ENCODE measurements at regions not wholly inside any gene's neighbourhood (a gene's known extent, or its start where the extent isn't known, plus 50 kb on each side); places are given as distances from the start of the nearest gene placed in this dataset.

DNA sequence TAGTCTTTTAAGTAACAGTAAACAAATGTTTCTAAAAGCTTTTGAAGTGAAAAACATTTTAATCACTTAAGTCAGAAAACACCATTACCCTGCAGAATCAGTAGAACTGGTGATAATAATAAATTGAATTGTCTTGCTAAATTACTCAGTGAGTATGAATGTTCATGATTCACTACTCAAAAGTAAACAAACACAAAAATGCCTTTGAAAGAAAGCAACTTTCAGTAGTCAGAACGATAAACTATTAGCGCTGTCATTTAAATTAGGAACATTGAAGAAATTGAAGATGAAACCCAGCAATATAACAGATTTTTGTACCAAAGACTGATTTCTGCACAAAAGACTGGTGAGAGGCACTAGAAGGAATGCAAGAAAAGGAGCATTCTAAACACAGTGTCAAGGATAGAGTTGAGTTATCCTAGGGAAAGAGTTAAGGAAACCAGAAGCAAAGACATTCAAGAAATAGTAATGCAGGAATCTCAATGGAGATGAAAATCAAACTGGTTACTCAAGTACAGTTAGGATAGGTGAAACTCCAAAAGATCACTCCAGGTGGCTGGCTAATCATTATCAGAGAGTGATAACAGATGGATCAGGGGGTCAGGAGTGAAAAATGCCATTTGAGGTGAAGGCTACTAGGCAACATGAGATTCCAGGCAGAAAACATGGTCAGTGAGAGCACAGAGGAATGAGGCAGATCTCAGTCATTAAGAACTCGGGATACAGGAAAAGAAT is 77.4 kb upstream of the ALG10 start:
- Histone ChIP-seq H2AFZ (ENCODE audit: low read length) (no peak overlapping the region), H3K27ac (ENCODE audit: extremely low read length, insufficient read depth, low read length) (peak overlapping the region; percentile 47), H3K27me3 (ENCODE audit: control insufficient read depth in 1 of 2, insufficient read depth in 2 of 2, low read length in 2 of 2) (no peaks in the 10 kb centered on the region), H3K4me1 (ENCODE audit: insufficient read depth, low read length) (no peaks in the 10 kb centered on the region), H3K79me2 (ENCODE audit: insufficient read depth, low read length) (no peaks in the 10 kb centered on the region), H3K36me3 (replicated peaks in 1 of 2; ENCODE audit: control insufficient read depth in 1 of 2, insufficient read depth in 2 of 2, low read length in 2 of 2) (no peaks in the 10 kb centered on the region), H3K9me3 (ENCODE audit: low read length) (peaks cover 19% of the 10 kb centered on the region), H3K4me2 (ENCODE audit: low read depth, low read length) (no peak overlapping the region), H3K4me3 (replicated peaks in 1 of 3; ENCODE audit: insufficient read depth in 1 of 3, low read depth in 2 of 3, low read length in 3 of 3) (no peak overlapping the region), H4K20me1 (ENCODE audit: insufficient read depth, low read length) (no peaks in the 10 kb centered on the region), H3K9ac (ENCODE audit: insufficient read depth, low read depth, low read length) (no peak overlapping the region)
- POLR2A ChIA-PET = no interaction called here
- no TSS peak for BruUV-seq (replicated peaks)
- TF ChIP-seq, protein P1, sequence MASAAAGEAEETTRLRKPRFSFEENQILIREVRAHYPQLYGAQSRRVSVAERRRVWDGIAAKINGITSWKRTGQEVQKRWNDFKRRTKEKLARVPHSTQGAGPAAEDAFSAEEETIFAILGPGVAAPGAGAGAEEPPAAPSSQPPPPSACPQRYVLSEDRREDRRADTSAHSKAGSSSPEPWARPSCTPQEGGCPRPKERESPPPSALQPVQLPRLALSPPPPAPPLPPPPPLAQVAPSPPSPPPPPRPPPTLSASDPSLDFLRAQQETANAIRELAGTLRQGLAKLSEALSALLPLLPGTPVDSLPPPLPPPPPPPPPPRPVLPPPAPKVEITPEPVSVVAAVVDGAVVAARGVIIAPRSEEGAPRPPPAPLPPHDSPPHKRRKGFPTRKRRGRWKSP (CRISPR knock-in tag; IDR thresholded peaks at IDR 0.05) = no peak
- no peak for TF ChIP-seq BORCS8-MEF2B (CRISPR knock-in tag; IDR thresholded peaks at IDR 0.05)
- TF ChIP-seq, protein P2, sequence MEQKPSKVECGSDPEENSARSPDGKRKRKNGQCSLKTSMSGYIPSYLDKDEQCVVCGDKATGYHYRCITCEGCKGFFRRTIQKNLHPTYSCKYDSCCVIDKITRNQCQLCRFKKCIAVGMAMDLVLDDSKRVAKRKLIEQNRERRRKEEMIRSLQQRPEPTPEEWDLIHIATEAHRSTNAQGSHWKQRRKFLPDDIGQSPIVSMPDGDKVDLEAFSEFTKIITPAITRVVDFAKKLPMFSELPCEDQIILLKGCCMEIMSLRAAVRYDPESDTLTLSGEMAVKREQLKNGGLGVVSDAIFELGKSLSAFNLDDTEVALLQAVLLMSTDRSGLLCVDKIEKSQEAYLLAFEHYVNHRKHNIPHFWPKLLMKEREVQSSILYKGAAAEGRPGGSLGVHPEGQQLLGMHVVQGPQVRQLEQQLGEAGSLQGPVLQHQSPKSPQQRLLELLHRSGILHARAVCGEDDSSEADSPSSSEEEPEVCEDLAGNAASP (CRISPR knock-in tag; IDR thresholded peaks at IDR 0.05; ENCODE audit: borderline replicate concordance) = peak; percentile 88; the same call in 1 of the 2 replicates
- TF ChIP-seq, protein P3, sequence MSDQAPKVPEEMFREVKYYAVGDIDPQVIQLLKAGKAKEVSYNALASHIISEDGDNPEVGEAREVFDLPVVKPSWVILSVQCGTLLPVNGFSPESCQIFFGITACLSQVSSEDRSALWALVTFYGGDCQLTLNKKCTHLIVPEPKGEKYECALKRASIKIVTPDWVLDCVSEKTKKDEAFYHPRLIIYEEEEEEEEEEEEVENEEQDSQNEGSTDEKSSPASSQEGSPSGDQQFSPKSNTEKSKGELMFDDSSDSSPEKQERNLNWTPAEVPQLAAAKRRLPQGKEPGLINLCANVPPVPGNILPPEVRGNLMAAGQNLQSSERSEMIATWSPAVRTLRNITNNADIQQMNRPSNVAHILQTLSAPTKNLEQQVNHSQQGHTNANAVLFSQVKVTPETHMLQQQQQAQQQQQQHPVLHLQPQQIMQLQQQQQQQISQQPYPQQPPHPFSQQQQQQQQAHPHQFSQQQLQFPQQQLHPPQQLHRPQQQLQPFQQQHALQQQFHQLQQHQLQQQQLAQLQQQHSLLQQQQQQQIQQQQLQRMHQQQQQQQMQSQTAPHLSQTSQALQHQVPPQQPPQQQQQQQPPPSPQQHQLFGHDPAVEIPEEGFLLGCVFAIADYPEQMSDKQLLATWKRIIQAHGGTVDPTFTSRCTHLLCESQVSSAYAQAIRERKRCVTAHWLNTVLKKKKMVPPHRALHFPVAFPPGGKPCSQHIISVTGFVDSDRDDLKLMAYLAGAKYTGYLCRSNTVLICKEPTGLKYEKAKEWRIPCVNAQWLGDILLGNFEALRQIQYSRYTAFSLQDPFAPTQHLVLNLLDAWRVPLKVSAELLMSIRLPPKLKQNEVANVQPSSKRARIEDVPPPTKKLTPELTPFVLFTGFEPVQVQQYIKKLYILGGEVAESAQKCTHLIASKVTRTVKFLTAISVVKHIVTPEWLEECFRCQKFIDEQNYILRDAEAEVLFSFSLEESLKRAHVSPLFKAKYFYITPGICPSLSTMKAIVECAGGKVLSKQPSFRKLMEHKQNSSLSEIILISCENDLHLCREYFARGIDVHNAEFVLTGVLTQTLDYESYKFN (CRISPR knock-in tag; conservative IDR thresholded peaks at IDR 0.05) = peak; percentile 25; the same call in 1 of the 2 replicates
- peak; percentile 32; the same call in 1 of the 2 replicates for TF ChIP-seq ZMYM4 (CRISPR knock-in tag; IDR thresholded peaks at IDR 0.05)
- TF ChIP-seq, protein P4, sequence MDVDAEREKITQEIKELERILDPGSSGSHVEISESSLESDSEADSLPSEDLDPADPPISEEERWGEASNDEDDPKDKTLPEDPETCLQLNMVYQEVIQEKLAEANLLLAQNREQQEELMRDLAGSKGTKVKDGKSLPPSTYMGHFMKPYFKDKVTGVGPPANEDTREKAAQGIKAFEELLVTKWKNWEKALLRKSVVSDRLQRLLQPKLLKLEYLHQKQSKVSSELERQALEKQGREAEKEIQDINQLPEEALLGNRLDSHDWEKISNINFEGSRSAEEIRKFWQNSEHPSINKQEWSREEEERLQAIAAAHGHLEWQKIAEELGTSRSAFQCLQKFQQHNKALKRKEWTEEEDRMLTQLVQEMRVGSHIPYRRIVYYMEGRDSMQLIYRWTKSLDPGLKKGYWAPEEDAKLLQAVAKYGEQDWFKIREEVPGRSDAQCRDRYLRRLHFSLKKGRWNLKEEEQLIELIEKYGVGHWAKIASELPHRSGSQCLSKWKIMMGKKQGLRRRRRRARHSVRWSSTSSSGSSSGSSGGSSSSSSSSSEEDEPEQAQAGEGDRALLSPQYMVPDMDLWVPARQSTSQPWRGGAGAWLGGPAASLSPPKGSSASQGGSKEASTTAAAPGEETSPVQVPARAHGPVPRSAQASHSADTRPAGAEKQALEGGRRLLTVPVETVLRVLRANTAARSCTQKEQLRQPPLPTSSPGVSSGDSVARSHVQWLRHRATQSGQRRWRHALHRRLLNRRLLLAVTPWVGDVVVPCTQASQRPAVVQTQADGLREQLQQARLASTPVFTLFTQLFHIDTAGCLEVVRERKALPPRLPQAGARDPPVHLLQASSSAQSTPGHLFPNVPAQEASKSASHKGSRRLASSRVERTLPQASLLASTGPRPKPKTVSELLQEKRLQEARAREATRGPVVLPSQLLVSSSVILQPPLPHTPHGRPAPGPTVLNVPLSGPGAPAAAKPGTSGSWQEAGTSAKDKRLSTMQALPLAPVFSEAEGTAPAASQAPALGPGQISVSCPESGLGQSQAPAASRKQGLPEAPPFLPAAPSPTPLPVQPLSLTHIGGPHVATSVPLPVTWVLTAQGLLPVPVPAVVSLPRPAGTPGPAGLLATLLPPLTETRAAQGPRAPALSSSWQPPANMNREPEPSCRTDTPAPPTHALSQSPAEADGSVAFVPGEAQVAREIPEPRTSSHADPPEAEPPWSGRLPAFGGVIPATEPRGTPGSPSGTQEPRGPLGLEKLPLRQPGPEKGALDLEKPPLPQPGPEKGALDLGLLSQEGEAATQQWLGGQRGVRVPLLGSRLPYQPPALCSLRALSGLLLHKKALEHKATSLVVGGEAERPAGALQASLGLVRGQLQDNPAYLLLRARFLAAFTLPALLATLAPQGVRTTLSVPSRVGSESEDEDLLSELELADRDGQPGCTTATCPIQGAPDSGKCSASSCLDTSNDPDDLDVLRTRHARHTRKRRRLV (CRISPR knock-in tag; IDR thresholded peaks at IDR 0.05) = no peak
- TF ChIP-seq MATR3 (CRISPR knock-in tag; IDR thresholded peaks at IDR 0.05) = no peak
- CTCF ChIA-PET (ENCODE audit: low intra/inter-chr PET ratio, low total read pairs) = no interaction called here
- FAIRE-seq (no peak), DNase-seq (ENCODE audit: low spot score) (peak; percentile 1), ATAC-seq (peak; percentile 83)
- intact Hi-C loops (cut with micrococcal nuclease; ENCODE audit: unreplicated experiment) = no loop called here
- in situ Hi-C loops (cut with HindIII; ENCODE audit: extremely low pct_ligation_motif_present, low pct_unique_long_range_greater_than_20kb) = no loop called here
- 58% methylated on average over 3 of the region's 3 CpGs for WGBS (ENCODE audit: low lambda C conversion rate)

Data from HepG2 (cell line).